WTC11 (cell line): ENCODE measurements at regions not wholly inside any gene's neighbourhood (a gene's known extent, or its start where the extent isn't known, plus 50 kb on each side); places are given as distances from the start of the nearest gene placed in this dataset.

Source experiments
- CTCF ChIP-seq: fragments of 200-600 bp; IDR thresholded peaks from 2 replicates; pipeline ENCODE4 v1.8.0; 2022; ENCODE audit warnings: antibody characterized with exemption
- ETV6 ChIP-seq: sonication (generic); formaldehyde crosslinking; IDR thresholded peaks from 2 replicates; pipeline ENCODE4 v1.8.1; 2022; ENCODE audit warnings: mild to moderate bottlenecking, missing genetic modification reagents
- JUN ChIP-seq: sonication (generic); formaldehyde crosslinking; IDR thresholded peaks from 2 replicates; pipeline ENCODE4 v1.8.0; 2023; ENCODE audit warnings: mild to moderate bottlenecking, missing genetic modification reagents
- NFE2L1 ChIP-seq: sonication (generic); formaldehyde crosslinking; IDR thresholded peaks from 2 replicates; pipeline ENCODE4 v1.8.1; 2023; ENCODE audit warnings: missing genetic modification reagents
- NR2C2 ChIP-seq: sonication (generic); formaldehyde crosslinking; IDR thresholded peaks from 2 replicates; pipeline ENCODE4 v1.8.0; 2022; ENCODE audit warnings: mild to moderate bottlenecking, missing genetic modification reagents
- NR3C1 ChIP-seq: sonication (generic); formaldehyde crosslinking; conservative IDR thresholded peaks from 2 replicates; pipeline ENCODE4 v1.8.1; 2023; ENCODE audit warnings: low read depth, mild to moderate bottlenecking, missing genetic modification reagents
- USF1 ChIP-seq: sonication (generic); formaldehyde crosslinking; IDR thresholded peaks from 2 replicates; pipeline ENCODE4 v1.8.0; 2022; ENCODE audit warnings: mild to moderate bottlenecking, missing genetic modification reagents
- ZNF425 ChIP-seq: fragments of 250-450 bp; sonication (Bioruptor Pico); conservative IDR thresholded peaks from 2 replicates; pipeline ENCODE4 v1.9.0; 2021; ENCODE audit warnings: mild to moderate bottlenecking

- TF ChIP-seq JUN (CRISPR knock-in tag) (no peak), USF1 (CRISPR knock-in tag) (no peak), ZNF425 (CRISPR knock-in tag) (no peak), NR2C2 (CRISPR knock-in tag) (no peak), ETV6 (CRISPR knock-in tag) (no peak), CTCF (no peak), NFE2L1 (CRISPR knock-in tag) (no peak), NR3C1 (no peak)
These were observed 196.3 kb upstream of the GHITM start for GRCh38 chr10:83943049-83943448.
